Tibial artery (tissue), 4 donors: ENCODE measurements at regions not wholly inside any gene's neighbourhood (a gene's known extent, or its start where the extent isn't known, plus 50 kb on each side); places are given as distances from the start of the nearest gene placed in this dataset.

ENCODE experiments used
- DNase-seq, 2 donors: peaks; one replicate each; pipeline ENCODE4 v3.0.0-alpha.2; 2019
- H3K27ac ChIP-seq, 2 donors: fragments of 200-600 bp; sonication (generic) in 1 of 2; 1 replicate in 1 of 2; 2 replicates in 1 of 2; pipeline ENCODE4 v1.5.1; 2018 to 2019; ENCODE audit warnings: mild to moderate bottlenecking in 1 of 2
- H3K27me3 ChIP-seq, 2 donors: fragments of 200-600 bp; sonication (generic) in 1 of 2; one replicate each; pipeline versions ENCODE4 v1.5.1 to v1.6.0; 2016 to 2019
- H3K36me3 ChIP-seq, 3 donors: fragments of 200-600 bp; sonication (generic) in 2 of 3; one replicate each; pipeline ENCODE4 v1.5.1; 2016 to 2019; ENCODE audit warnings: mild to moderate bottlenecking in 2 of 3
- H3K4me1 ChIP-seq, 4 donors: fragments of 200-600 bp; sonication (generic) in 2 of 4; 1 replicate in 3 of 4; 2 replicates in 1 of 4; pipeline ENCODE4 v1.5.1; 2016 to 2019
- H3K4me3 ChIP-seq, 2 donors: fragments of 200-600 bp; sonication (generic) in 1 of 2; 1 replicate in 1 of 2; 2 replicates in 1 of 2; pipeline ENCODE4 v1.5.1; 2018 to 2019; ENCODE audit warnings: mild to moderate bottlenecking in 2 of 2
- H3K9me3 ChIP-seq, 3 donors: fragments of 200-600 bp; sonication (generic) in 1 of 3; one replicate each; pipeline ENCODE4 v1.5.1; 2016 to 2019
- CTCF ChIP-seq, 2 experiments: fragments of 200-600 bp in 1 of 2; fragments of 450-650 bp in 1 of 2; IDR thresholded peaks; one replicate each; pipeline ENCODE4 v1.5.1; 2017 to 2019; ENCODE audit warnings: antibody characterized with exemption in 2 of 2, mild to moderate bottlenecking in 1 of 2, moderate library complexity in 1 of 2
- intact Hi-C: fragments of 100-400 bp; cut with DNase I; formaldehyde crosslinking; loops from one replicate; pipeline ENCODE4 v1.15.0; 2023; ENCODE audit warnings: low total_unique reads

DNA sequence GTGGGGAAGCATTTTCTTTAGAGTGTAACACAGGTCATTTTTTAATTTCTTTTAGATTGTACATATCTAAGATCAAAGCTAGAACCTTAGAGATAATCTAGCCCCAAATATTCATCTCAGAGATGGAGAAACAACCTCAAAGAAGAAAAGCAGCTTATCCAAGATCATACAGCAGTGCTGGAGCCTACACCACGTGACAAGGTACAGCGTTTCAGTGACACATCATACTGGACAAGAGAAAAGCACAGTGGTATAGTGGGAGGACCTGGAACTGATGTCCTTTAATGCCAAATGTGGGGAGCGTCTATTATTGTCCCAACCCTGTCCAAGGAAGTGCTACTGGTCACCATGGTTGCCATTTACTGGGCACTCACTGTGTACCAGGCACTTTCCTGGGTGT lies 445.8 kb downstream of the RPS24 start:
- Histone ChIP-seq H3K36me3 (no peaks in the 10 kb centered on the region), H3K9me3 (no peaks in the 10 kb centered on the region), H3K27ac (no peak overlapping the region), H3K4me3 (no peak overlapping the region), H3K4me1 (no peaks in the 10 kb centered on the region), H3K27me3 (peaks cover 0 to 3% of the 10 kb centered on the region in 2 donors)
- intact Hi-C loops = no loop called here
- DNase-seq = no peak
- TF ChIP-seq CTCF (IDR thresholded peaks at IDR 0.05) = no peak

DNA sequence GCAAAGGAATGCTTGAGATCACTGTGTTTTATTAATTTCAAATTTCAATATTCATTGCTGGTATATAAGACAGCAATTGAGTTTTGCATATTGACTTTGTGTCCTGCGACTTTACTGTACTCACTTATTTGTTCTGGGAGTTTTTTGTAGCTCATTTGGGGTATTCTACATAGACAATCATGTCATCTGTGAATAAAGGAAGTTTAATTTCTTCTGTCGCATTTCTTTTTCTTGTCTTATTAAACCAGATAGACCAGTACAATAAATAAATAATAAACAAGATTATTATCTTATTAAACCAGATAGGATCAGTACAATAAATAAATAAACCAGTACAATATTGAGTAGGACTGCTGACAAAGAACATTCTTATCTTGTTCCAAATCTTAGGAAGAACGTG lies 448.2 kb downstream of the RPS24 start:
- no peaks in the 10 kb centered on the region for H3K36me3 ChIP-seq
- DNase-seq = no peak
- TF ChIP-seq CTCF (IDR thresholded peaks at IDR 0.05) = no peak
- intact Hi-C loops = no loop called here
- no peaks in the 10 kb centered on the region for H3K4me1 ChIP-seq
- H3K27me3 ChIP-seq = peaks cover 0 to 3% of the 10 kb centered on the region in 2 donors
- no peak overlapping the region for H3K4me3 ChIP-seq
- H3K9me3 ChIP-seq = no peaks in the 10 kb centered on the region
- no peak overlapping the region for H3K27ac ChIP-seq

GRCh38 chr10:78483641-78484040 lies 450.0 kb downstream of the RPS24 start:
- peaks cover 0 to 3% of the 10 kb centered on the region in 2 donors for H3K27me3 ChIP-seq
- H3K36me3 ChIP-seq = no peaks in the 10 kb centered on the region
- H3K4me1 ChIP-seq = no peaks in the 10 kb centered on the region
- H3K27ac ChIP-seq = no peak overlapping the region
- H3K4me3 ChIP-seq = no peak overlapping the region
- intact Hi-C loops = no loop called here
- DNase-seq = no peak
- no peak for TF ChIP-seq CTCF (IDR thresholded peaks at IDR 0.05)
- H3K9me3 ChIP-seq = no peaks in the 10 kb centered on the region

GRCh38 chr10:78489034-78489433 lies 455.4 kb downstream of the RPS24 start:
- H3K27me3 ChIP-seq = no peaks in the 10 kb centered on the region
- no peak for DNase-seq
- TF ChIP-seq CTCF (IDR thresholded peaks at IDR 0.05) = no peak
- H3K4me1 ChIP-seq = no peaks in the 10 kb centered on the region
- H3K36me3 ChIP-seq = no peaks in the 10 kb centered on the region
- H3K27ac ChIP-seq = no peak overlapping the region
- intact Hi-C loops = no loop called here
- peaks cover 0 to 15% (median 4%) of the 10 kb centered on the region in 3 donors for H3K9me3 ChIP-seq
- H3K4me3 ChIP-seq = no peak overlapping the region

DNA sequence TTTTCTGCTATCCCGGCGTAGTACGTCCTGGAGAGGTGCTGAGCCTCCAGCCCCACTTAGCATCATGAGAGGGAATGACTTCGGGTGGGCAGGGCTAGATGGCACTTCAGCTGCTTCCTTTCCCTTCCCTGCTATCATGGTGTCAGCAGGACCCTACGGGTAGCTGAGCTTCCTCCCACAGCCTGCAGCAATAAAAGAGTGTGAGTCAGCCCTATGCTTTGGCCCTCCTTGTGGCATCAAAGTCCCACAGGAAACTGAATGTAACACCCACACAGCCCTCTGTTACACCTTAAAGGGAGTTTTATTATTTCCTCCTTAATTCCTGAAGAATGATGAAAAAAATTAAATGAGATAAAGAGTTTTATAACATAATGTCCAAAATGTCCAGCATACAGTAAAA lies 458.1 kb downstream of the RPS24 start:
- H3K4me3 ChIP-seq = no peak overlapping the region
- TF ChIP-seq CTCF (IDR thresholded peaks at IDR 0.05) = no peak
- H3K36me3 ChIP-seq = no peaks in the 10 kb centered on the region
- H3K27ac ChIP-seq = no peak overlapping the region
- intact Hi-C loops = no loop called here
- no peak for DNase-seq
- no peaks in the 10 kb centered on the region for H3K27me3 ChIP-seq
- peaks cover 0 to 15% (median 4%) of the 10 kb centered on the region in 3 donors for H3K9me3 ChIP-seq
- H3K4me1 ChIP-seq = no peaks in the 10 kb centered on the region

- no peak for DNase-seq
- H3K9me3 ChIP-seq = peaks cover 0 to 15% (median 4%) of the 10 kb centered on the region in 3 donors
- no peak overlapping the region for H3K27ac ChIP-seq
- no peaks in the 10 kb centered on the region for H3K36me3 ChIP-seq
- no peak overlapping the region for H3K4me3 ChIP-seq
- H3K4me1 ChIP-seq = no peaks in the 10 kb centered on the region
- no peaks in the 10 kb centered on the region for H3K27me3 ChIP-seq
- intact Hi-C loops = no loop called here
- TF ChIP-seq CTCF (IDR thresholded peaks at IDR 0.05) = no peak
Measured at GRCh38 chr10:78492424-78492823, 458.8 kb downstream of the RPS24 start.
